NCI-H82 treated with DMSO at 0.1 percent for 48 hours (cell line): ENCODE measurements at regions not wholly inside any gene's neighbourhood (a gene's known extent, or its start where the extent isn't known, plus 50 kb on each side); places are given as distances from the start of the nearest gene placed in this dataset.

Experiments used
- DNase-seq: peaks from one replicate; lab custom pipeline; 2025; ENCODE audit not compliant: unreplicated experiment; lab: John Stamatoyannopoulos, UW

- DNase-seq = no peak
Measured at GRCh38 chr6:90805619-90806155, 218.8 kb upstream of the MAP3K7 start.

- no peak for DNase-seq
Measured at GRCh38 chr6:90803956-90804355, 217.1 kb upstream of the MAP3K7 start.

- no peak for DNase-seq
Measured at GRCh38 chr6:90795078-90795477, 208.2 kb upstream of the MAP3K7 start.

GRCh38 chr6:90793771-90794170 lies 206.9 kb upstream of the MAP3K7 start:
- no peak for DNase-seq

GRCh38 chr6:90790696-90791095 lies 203.8 kb upstream of the MAP3K7 start:
- DNase-seq = no peak

GRCh38 chr6:90790058-90790457 lies 203.2 kb upstream of the MAP3K7 start:
- no peak for DNase-seq

- no peak for DNase-seq
Measured at GRCh38 chr6:90788781-90789180, 201.9 kb upstream of the MAP3K7 start.

- no peak for DNase-seq
Measured at GRCh38 chr6:90787446-90787845, 200.6 kb upstream of the MAP3K7 start.

- DNase-seq = no peak
Measured at GRCh38 chr6:90780778-90781177, 193.9 kb upstream of the MAP3K7 start.

GRCh38 chr6:90780141-90780540 lies 193.3 kb upstream of the MAP3K7 start:
- DNase-seq = no peak

GRCh38 chr6:90778417-90779203 lies 191.7 kb upstream of the MAP3K7 start:
- DNase-seq = no peak

- DNase-seq = no peak
Measured at GRCh38 chr6:90770778-90771177, 183.9 kb upstream of the MAP3K7 start.

GRCh38 chr6:90765895-90766294 lies 179.0 kb upstream of the MAP3K7 start:
- no peak for DNase-seq

- no peak for DNase-seq
Measured at GRCh38 chr6:90765491-90765890, 178.6 kb upstream of the MAP3K7 start.

GRCh38 chr6:90764001-90764400 lies 177.1 kb upstream of the MAP3K7 start:
- no peak for DNase-seq

GRCh38 chr6:90759664-90760063 lies 172.8 kb upstream of the MAP3K7 start:
- DNase-seq = no peak

- DNase-seq = no peak
Measured at GRCh38 chr6:90758741-90759140, 171.9 kb upstream of the MAP3K7 start.

- DNase-seq = no peak
Measured at GRCh38 chr6:90753820-90754643, 167.2 kb upstream of the MAP3K7 start.

GRCh38 chr6:90739802-90740201 lies 152.9 kb upstream of the MAP3K7 start:
- no peak for DNase-seq

GRCh38 chr6:90739339-90739738 lies 152.5 kb upstream of the MAP3K7 start:
- no peak for DNase-seq

GRCh38 chr6:90730151-90730673 lies 143.3 kb upstream of the MAP3K7 start:
- no peak for DNase-seq

- DNase-seq = no peak
Measured at GRCh38 chr6:90729057-90729456, 142.2 kb upstream of the MAP3K7 start.
